ENCODE measurements at regions not wholly inside any gene's neighbourhood (a gene's known extent, or its start where the extent isn't known, plus 50 kb on each side); places are given as distances from the start of the nearest gene placed in this dataset.
"Not testable (repeated sequence)": the region's sequence is repeated elsewhere in the genome, so short reads cannot be mapped to it uniquely, and the experiment has no call there.

DNA sequence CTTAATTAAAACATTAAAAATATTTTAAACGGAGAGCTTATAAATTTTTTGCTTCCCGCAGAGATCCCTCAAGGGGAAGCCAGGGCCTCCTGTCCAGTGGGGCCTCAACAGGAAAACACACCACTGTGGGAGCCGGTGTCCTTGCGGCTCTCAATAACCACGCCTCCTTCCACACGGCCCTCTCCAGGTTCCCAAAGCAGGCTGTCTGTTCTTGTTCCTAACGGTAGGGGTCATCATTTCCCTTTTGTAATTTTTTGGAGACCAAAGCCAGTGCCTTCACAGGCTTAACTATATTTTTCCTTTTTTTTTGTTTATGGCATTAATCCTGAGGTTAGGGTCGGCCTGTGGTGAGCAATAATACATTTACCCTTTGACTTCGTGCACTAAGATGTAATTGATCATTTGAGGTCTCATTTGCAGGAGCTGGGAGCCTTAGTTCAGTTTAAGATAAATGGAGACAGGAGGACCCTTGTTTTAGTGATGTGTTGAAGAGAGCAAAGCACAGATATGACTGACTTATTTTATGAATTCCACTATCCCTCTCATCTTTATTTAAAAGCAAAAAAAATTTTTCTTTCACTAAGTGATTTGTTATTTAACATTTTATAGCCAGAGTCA lies 77.5 kb upstream of the N4BP1 start:
- DNase-seq (ENCODE audit: low spot score) = peak; percentile 64
- TF ChIP-seq, protein P1, sequence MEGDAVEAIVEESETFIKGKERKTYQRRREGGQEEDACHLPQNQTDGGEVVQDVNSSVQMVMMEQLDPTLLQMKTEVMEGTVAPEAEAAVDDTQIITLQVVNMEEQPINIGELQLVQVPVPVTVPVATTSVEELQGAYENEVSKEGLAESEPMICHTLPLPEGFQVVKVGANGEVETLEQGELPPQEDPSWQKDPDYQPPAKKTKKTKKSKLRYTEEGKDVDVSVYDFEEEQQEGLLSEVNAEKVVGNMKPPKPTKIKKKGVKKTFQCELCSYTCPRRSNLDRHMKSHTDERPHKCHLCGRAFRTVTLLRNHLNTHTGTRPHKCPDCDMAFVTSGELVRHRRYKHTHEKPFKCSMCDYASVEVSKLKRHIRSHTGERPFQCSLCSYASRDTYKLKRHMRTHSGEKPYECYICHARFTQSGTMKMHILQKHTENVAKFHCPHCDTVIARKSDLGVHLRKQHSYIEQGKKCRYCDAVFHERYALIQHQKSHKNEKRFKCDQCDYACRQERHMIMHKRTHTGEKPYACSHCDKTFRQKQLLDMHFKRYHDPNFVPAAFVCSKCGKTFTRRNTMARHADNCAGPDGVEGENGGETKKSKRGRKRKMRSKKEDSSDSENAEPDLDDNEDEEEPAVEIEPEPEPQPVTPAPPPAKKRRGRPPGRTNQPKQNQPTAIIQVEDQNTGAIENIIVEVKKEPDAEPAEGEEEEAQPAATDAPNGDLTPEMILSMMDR (IDR thresholded peaks at IDR 0.05; ENCODE audit: extremely low read depth, insufficient read depth, missing control alignments) = peak; percentile 84
- in situ Hi-C loops (cut with MboI; ENCODE audit: low pct_unique_long_range_greater_than_20kb, low sequenced_read_pairs, unreplicated experiment) = loop anchor here (10.0 kb wide), 1 partner anchor 647 kb away; no protein-coding TSS in a partner anchor

DNA sequence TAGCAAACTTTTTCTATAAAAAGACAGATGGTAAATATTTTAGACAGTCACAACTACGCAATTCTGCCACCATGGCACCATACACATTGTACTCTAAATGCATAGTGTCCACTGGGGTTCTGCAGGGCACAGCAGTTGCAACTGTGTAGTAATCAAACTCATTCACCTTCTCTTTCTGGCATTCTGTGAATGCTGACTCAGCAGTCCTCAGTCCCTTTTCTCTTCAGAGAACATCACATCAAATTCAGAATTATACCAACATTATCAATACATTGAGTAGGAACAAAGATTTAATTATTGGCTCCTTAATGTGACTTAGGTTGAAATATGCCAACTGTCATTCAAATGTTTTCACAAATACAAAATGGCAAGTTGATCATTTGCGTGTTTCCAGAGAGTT lies 74.2 kb upstream of the N4BP1 start:
- no peak for DNase-seq (ENCODE audit: low spot score)
- TF ChIP-seq, protein P1 (IDR thresholded peaks at IDR 0.05; ENCODE audit: extremely low read depth, insufficient read depth, missing control alignments) = no peak
- in situ Hi-C loops (cut with MboI; ENCODE audit: low pct_unique_long_range_greater_than_20kb, low sequenced_read_pairs, unreplicated experiment) = loop anchor here (10.0 kb wide), 1 partner anchor 651 kb away; no protein-coding TSS in a partner anchor

DNA sequence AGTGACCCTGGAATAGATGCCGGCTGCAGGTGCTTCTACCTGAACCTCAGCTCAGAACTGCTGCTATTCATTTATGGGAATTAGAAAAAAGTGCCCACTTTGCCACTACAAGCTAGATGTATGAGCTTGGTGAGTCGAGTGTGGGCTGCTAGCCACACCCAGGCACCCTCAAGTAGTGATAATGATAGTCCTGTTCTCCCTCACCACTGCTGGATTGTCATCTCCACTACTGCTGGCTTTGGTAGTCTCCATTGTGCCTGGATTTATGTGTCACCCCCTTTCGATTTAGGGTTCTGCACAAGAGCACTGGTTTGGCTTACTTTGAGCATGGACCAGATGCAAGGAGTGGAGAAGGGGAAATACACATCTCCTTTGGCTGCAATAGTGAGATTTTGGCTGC lies 73.0 kb upstream of the N4BP1 start:
- TF ChIP-seq, protein P1 (IDR thresholded peaks at IDR 0.05; ENCODE audit: extremely low read depth, insufficient read depth, missing control alignments) = no peak
- DNase-seq (ENCODE audit: low spot score) = no peak
- in situ Hi-C loops (cut with MboI; ENCODE audit: low pct_unique_long_range_greater_than_20kb, low sequenced_read_pairs, unreplicated experiment) = loop anchor here (10.0 kb wide), 1 partner anchor 652 kb away; no protein-coding TSS in a partner anchor

DNA sequence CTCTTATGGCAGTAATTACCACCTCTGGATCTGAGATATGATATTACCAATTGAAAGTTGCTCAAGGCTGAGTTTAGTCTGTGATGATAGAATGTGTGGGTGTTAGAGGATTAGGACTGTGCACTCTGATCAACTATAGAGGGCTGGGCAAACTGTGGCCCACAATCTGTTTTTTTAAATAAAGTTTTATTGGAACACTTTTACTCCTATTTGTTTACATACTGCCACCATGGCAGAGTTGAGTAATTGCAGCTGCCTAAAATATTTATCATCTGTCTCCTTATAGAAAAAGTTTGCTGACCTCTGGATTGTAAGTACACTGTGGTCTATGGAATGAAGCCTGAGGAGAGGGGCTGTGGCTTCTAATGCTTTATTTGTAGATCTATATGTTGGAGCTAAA lies 71.5 kb upstream of the N4BP1 start:
- DNase-seq (ENCODE audit: low spot score) = no peak
- in situ Hi-C loops (cut with MboI; ENCODE audit: low pct_unique_long_range_greater_than_20kb, low sequenced_read_pairs, unreplicated experiment) = loop anchor here (10.0 kb wide), 1 partner anchor 653 kb away; no protein-coding TSS in a partner anchor
- TF ChIP-seq, protein P1 (IDR thresholded peaks at IDR 0.05; ENCODE audit: extremely low read depth, insufficient read depth, missing control alignments) = no peak

DNA sequence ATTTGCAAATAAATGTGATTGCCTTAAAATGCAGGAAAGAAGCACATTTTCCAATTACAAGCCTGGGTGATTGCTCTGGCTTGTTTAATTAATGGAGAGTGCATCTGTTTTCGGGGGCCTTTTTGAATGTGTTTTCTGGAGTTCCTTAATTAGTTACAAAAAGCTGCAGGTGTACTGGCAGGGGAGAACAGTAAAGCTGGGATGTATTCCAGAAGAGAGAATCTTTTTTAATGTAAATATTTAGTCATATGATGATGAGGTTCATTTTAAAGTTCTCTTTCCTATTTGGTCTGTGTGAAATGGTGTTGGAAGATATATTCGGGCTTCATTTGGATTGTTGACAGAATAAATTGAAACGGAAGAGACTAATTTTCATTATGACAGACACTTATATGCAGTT lies 70.9 kb upstream of the N4BP1 start:
- TF ChIP-seq, protein P1 (IDR thresholded peaks at IDR 0.05; ENCODE audit: extremely low read depth, insufficient read depth, missing control alignments) = no peak
- DNase-seq (ENCODE audit: low spot score) = no peak
- in situ Hi-C loops (cut with MboI; ENCODE audit: low pct_unique_long_range_greater_than_20kb, low sequenced_read_pairs, unreplicated experiment) = loop anchor here (10.0 kb wide), 1 partner anchor 654 kb away; no protein-coding TSS in a partner anchor

DNA sequence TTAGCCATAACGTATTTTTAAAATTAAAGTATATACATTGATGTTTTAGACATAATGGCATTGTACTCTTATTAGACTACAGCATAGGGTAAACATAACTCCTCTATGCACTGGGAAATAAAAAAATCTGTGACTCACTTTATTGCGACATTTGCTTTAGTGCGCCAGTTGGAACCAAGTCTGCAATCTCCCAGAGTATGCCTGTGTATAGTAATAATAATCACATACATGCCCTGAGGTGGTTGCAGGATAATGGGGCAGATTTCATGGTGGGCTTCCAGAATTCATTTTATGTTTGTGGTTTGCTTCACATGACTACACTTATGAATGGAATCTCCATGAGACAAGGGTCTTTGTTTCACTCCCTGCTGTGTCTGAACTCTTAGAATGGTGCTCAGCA lies 66.9 kb upstream of the N4BP1 start:
- DNase-seq (ENCODE audit: low spot score) = no peak
- in situ Hi-C loops (cut with MboI; ENCODE audit: low pct_unique_long_range_greater_than_20kb, low sequenced_read_pairs, unreplicated experiment) = no loop called here
- TF ChIP-seq, protein P1 (IDR thresholded peaks at IDR 0.05; ENCODE audit: extremely low read depth, insufficient read depth, missing control alignments) = no peak

DNA sequence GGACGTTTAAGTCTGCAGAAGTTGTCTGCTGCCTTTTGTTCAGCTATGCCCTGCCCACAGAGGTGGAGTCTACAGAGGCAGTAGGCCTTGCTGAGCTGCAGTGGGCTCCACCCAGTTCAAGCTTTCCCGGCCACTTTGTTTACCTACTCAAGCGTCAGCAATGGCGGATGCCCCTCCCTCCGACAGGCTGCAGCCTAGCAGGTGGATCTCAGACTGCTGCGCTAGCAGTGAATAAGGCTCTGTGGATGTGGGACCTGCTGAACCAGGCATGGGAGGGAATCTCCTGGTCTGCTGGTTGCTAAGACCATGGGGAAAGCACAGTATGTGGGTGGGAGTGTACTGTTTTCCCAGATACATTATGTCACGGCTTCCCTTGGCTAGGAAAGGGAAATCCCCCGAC lies 58.2 kb upstream of the N4BP1 start:
- in situ Hi-C loops (cut with MboI; ENCODE audit: low pct_unique_long_range_greater_than_20kb, low sequenced_read_pairs, unreplicated experiment); DNase-seq (ENCODE audit: low spot score): not testable (repeated sequence)
